Mesothelial cell of epicardium (in vitro differentiated cells): ENCODE measurements at regions not wholly inside any gene's neighbourhood (a gene's known extent, or its start where the extent isn't known, plus 50 kb on each side); places are given as distances from the start of the nearest gene placed in this dataset.

Experiments used
- DNase-seq, 2 experiments: peaks; one replicate each; pipeline ENCODE4 v3.0.0; 2021; ENCODE audit warnings: low spot score in 2 of 2; ENCODE audit not compliant: unreplicated experiment in 2 of 2
- H3K27ac Mint-ChIP-seq: 2 replicates; pipeline ENCODE4 v1.8.0; 2021; ENCODE audit warnings: mixed read lengths
- H3K27me3 Mint-ChIP-seq: 2 replicates; pipeline ENCODE4 v1.8.0; 2021; ENCODE audit warnings: low read depth, mixed read lengths
- H3K36me3 Mint-ChIP-seq: 2 replicates; pipeline ENCODE4 v1.8.0; 2021; ENCODE audit warnings: mixed read lengths
- H3K4me1 Mint-ChIP-seq: 2 replicates; pipeline ENCODE4 v1.8.0; 2021; ENCODE audit warnings: mixed read lengths
- H3K4me3 Mint-ChIP-seq: 2 replicates; pipeline ENCODE4 v1.8.0; 2021; ENCODE audit warnings: mild to moderate bottlenecking, moderate library complexity, mixed read lengths
- H3K9me3 Mint-ChIP-seq: 2 replicates; pipeline ENCODE4 v1.8.0; 2021; ENCODE audit warnings: mixed read lengths
- CTCF ChIP-seq: fragments of 200-600 bp; sonication (generic); IDR thresholded peaks from one replicate; pipeline ENCODE4 v1.5.0; 2021; ENCODE audit warnings: antibody characterized with exemption; ENCODE audit not compliant: unreplicated experiment

GRCh38 chr6:44678252-44678935 lies 290.9 kb downstream of the CDC5L start:
- no peaks in the 10 kb centered on the region for H3K4me1 Mint-ChIP-seq
- no peaks in the 10 kb centered on the region for H3K9me3 Mint-ChIP-seq
- no peaks in the 10 kb centered on the region for H3K36me3 Mint-ChIP-seq
- no peak for DNase-seq
- peaks cover 11% of the 10 kb centered on the region for H3K27me3 Mint-ChIP-seq
- TF ChIP-seq CTCF: no peak
- H3K4me3 Mint-ChIP-seq: no peak overlapping the region
- no peak overlapping the region for H3K27ac Mint-ChIP-seq

DNA sequence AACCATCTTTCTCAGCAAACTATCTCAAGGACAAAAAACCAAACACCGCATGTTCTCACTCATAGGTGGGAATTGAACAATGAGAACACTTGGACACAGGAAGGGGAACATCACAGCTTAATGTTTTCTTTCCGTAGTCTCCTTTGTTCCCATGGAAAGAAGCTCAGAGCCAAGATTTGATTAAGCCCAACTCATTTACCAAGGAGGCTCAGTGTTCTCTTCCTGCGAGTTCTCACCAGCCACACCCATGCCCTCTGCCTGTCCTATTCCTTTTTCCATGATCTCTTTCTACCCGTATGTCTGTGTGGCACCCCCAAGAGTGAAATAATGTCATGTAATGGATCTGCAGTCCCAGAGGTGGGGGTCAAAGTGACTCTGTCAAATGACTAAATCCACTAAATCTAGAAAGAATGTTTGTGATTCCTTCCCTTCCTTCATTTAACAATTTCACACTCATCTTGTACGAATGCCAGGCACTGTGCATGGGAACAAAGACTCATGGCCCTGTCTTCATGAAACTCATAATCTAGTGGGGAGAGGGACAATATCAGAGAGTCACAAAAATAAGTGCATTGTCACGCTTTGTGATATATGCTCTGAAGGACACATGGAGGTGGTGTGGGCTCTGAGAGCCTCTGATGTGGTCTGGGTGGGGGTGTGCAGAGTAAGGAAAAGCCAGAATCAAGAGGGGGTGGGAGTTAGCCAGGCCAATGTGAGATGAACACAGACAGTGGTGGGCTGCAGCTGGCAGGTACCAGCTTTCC lies 292.1 kb downstream of the CDC5L start:
- H3K27me3 Mint-ChIP-seq: peaks cover 6% of the 10 kb centered on the region
- no peak for DNase-seq
- H3K4me3 Mint-ChIP-seq: no peak overlapping the region
- H3K36me3 Mint-ChIP-seq: no peaks in the 10 kb centered on the region
- no peak overlapping the region for H3K27ac Mint-ChIP-seq
- no peaks in the 10 kb centered on the region for H3K4me1 Mint-ChIP-seq
- no peak for TF ChIP-seq CTCF
- H3K9me3 Mint-ChIP-seq: peaks cover 5% of the 10 kb centered on the region

DNA sequence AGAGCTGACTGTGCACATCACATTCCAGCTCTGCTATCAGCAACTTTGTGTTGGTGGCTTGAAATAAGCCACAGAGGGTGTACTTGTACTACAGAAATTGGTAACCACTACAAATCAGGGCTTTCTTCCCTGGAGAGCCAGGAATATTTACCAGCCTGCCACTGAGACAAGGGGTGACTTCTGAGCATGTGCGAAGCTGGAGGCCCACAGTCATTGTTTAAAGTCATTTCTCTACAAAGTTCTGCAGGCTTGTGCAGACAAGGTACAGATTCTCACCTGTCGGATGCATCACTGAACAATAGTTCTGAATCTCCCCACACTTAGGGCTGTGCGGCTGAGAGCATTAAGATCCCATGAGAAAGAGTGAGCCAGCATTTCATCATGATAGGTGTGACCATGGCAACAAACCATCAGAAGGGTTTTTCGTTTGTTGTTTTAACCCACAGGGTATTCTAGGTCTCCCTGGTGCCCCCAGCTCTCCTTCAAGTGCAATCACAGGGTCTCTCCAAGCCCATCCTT lies 292.8 kb downstream of the CDC5L start:
- Mint-ChIP-seq H3K27me3 (peaks cover 4% of the 10 kb centered on the region), H3K4me1 (no peaks in the 10 kb centered on the region), H3K36me3 (no peaks in the 10 kb centered on the region), H3K4me3 (no peak overlapping the region), H3K9me3 (peaks cover 6% of the 10 kb centered on the region), H3K27ac (no peak overlapping the region)
- no peak for DNase-seq
- no peak for TF ChIP-seq CTCF

DNA sequence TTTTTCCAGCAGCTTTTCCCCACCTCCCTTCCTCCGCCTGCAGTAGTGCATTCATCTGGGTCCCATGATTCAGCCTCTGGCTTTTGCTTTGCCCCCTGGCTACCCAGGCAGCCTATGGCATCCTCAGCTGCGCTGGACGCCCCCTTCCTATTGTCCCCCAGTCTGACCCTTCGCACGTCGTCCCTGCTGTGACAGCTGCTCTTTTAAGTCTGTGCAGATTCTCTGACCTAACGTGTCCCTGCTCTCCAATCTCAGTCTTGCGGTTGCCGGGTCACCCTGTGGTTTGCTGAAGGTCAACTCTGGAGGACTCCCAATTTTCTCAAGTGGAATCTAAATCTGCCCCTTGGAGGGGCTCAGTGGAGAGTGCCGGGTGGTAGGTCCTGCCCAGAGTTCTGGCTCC lies 294.3 kb downstream of the CDC5L start:
- H3K9me3 Mint-ChIP-seq: peaks cover 10% of the 10 kb centered on the region
- no peaks in the 10 kb centered on the region for H3K4me1 Mint-ChIP-seq
- H3K36me3 Mint-ChIP-seq: no peaks in the 10 kb centered on the region
- H3K4me3 Mint-ChIP-seq: no peak overlapping the region
- no peak for TF ChIP-seq CTCF
- DNase-seq: no peak
- no peak overlapping the region for H3K27ac Mint-ChIP-seq
- peaks cover 2% of the 10 kb centered on the region for H3K27me3 Mint-ChIP-seq

GRCh38 chr6:44682280-44682679 lies 294.8 kb downstream of the CDC5L start:
- H3K27ac Mint-ChIP-seq: no peak overlapping the region
- DNase-seq: no peak
- no peak overlapping the region for H3K4me3 Mint-ChIP-seq
- H3K4me1 Mint-ChIP-seq: no peaks in the 10 kb centered on the region
- H3K9me3 Mint-ChIP-seq: peaks cover 15% of the 10 kb centered on the region
- H3K27me3 Mint-ChIP-seq: peaks cover 2% of the 10 kb centered on the region
- no peak for TF ChIP-seq CTCF
- H3K36me3 Mint-ChIP-seq: peaks cover 1% of the 10 kb centered on the region
